ENCODE measurements at regions not wholly inside any gene's neighbourhood (a gene's known extent, or its start where the extent isn't known, plus 50 kb on each side); places are given as distances from the start of the nearest gene placed in this dataset.

DNA sequence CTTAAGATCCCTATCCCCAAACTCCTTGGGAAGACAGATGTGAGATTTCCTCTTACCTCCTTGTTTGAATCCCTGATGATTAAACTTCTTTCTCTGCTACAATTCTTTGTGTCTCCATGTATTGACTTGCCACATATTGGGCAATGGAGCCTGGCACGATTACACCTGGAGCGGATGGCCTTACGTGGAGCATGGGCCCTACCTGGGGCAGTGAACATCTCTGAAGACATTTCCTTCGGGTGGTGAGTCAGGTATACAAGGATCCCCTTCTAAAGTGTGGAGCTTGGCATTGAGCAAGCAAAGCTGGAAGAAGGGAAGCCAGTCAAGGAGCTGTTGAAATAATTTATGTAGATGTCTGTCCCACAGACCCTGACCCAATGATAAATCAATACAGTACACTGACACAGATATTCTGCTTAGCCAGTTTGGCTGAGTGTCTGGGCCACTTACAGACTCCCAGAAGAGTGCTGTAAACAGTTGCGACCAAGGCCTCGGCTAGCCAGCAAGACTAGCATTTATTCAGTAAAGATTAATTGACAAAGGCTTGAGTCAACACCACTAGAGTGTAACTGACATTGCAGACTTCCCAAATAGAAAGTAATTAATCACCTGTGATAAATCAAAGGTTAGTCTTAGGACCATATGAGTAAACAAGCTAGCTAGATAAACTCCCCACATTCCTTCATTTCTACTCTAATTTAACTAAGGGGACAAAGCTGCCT is 83.1 kb upstream of the KCNK1 start:
- no peaks in the 10 kb centered on the region for H3K9me3 Mint-ChIP-seq

DNA sequence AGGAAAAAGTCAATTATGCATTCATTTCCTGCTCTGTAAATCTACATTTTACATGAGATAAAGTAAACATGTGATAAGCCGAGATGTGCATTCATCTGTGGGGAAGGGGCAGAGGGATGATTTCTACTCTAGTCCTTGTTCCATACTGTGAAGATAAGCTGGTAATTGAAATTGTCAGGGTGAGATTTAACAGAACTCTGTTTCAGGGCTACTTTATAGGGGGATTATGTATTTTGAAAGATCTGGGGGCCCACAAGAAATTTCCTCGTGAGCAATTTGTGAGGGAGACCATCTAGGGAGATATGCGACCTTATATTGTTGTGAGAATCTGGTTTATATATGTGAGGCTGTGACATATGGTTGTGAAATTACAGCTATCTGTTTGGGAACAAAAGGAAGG is 73.1 kb upstream of the KCNK1 start:
- Mint-ChIP-seq H3K27ac (no peak overlapping the region), H3K27me3 (peaks cover 6% of the 10 kb centered on the region), H3K4me1 (ENCODE audit: unreplicated experiment) (no peaks in the 10 kb centered on the region), H3K9me3 (no peaks in the 10 kb centered on the region), H3K4me3 (no peak overlapping the region), H3K36me3 (no peaks in the 10 kb centered on the region)
- TF ChIP-seq, protein P1, sequence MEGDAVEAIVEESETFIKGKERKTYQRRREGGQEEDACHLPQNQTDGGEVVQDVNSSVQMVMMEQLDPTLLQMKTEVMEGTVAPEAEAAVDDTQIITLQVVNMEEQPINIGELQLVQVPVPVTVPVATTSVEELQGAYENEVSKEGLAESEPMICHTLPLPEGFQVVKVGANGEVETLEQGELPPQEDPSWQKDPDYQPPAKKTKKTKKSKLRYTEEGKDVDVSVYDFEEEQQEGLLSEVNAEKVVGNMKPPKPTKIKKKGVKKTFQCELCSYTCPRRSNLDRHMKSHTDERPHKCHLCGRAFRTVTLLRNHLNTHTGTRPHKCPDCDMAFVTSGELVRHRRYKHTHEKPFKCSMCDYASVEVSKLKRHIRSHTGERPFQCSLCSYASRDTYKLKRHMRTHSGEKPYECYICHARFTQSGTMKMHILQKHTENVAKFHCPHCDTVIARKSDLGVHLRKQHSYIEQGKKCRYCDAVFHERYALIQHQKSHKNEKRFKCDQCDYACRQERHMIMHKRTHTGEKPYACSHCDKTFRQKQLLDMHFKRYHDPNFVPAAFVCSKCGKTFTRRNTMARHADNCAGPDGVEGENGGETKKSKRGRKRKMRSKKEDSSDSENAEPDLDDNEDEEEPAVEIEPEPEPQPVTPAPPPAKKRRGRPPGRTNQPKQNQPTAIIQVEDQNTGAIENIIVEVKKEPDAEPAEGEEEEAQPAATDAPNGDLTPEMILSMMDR (conservative IDR thresholded peaks at IDR 0.05), result no peak
- no peak for DNase-seq (ENCODE audit: extremely low spot score, unreplicated experiment)

More for the DNA sequence above, 83.1 kb upstream of the KCNK1 start:
- no peaks in the 10 kb centered on the region for H3K36me3 Mint-ChIP-seq
- TF ChIP-seq, protein P1 (conservative IDR thresholded peaks at IDR 0.05), result no peak
- H3K27ac Mint-ChIP-seq, result no peak overlapping the region
- no peaks in the 10 kb centered on the region for H3K4me1 Mint-ChIP-seq (ENCODE audit: unreplicated experiment)
- no peak for DNase-seq (ENCODE audit: extremely low spot score, unreplicated experiment)
- H3K4me3 Mint-ChIP-seq, result no peak overlapping the region
- no peaks in the 10 kb centered on the region for H3K27me3 Mint-ChIP-seq

DNA sequence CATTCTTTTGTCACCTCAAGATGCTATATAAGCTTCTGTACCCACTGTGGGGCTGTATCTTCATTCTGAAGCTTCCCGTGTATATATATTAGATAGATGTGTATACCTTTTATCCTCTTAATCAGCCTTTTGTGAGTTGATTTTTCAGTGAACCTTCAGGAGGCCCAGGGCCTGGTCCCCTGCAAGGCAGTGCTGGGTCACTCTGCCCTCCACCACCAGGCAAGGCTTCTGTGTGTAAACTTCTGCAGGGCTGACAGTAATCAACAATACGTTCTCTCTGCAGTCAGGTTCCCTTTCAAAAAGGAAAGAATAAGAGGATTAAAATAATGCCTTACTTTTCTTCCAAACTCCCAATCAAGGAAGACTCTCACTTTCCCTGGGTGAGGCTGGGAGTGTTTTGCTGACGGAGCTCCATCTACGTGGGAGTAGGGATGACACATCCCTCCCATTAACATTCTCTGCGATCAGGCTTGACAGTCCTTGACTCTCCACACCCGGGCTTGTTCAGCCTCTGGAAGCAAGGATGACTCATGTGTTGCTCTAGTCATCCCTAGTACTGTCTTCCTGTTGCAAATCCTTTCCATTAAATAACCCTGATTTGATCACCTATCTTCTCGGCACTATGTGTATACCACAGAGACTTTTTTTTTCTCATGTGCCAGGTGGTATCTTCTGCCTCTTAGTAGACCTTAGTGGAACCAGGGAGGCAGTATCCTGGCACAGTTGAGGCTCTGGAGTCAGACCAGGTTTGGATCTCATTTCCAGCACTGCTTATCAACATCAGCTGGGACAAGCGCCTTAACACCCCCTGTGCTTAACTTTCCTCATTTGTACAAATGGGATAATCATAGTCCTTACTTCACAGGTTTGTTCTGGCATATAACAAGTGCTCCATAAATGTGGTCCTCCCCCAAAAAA is 70.3 kb upstream of the KCNK1 start:
- no peak for DNase-seq (ENCODE audit: extremely low spot score, unreplicated experiment)
- peaks cover 6% of the 10 kb centered on the region for H3K27me3 Mint-ChIP-seq
- peak overlapping the region; percentile 69 for H3K27ac Mint-ChIP-seq
- H3K4me1 Mint-ChIP-seq (ENCODE audit: unreplicated experiment), result no peaks in the 10 kb centered on the region
- TF ChIP-seq, protein P1 (conservative IDR thresholded peaks at IDR 0.05), result no peak
- H3K9me3 Mint-ChIP-seq, result no peaks in the 10 kb centered on the region
- no peaks in the 10 kb centered on the region for H3K36me3 Mint-ChIP-seq
- no peak overlapping the region for H3K4me3 Mint-ChIP-seq

DNA sequence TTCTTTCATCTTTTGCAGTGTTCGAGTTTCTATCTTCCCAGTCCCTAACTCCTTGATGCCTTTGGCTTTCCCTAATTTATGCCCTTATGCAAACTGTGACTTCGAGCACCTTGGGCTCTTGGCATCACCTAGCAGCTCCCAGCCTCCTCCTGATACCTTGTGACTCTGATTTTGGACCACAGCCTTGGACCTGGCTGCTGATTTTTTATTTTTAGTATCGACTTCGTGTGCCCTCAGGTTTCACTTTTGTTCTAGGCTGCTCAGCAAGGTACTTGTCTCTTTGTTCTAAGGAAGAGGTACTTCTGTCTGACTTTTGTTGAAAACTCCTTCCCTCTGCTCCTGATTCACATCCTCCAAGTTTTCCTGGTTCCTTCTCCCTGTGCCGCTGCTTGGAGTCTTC is 69.6 kb upstream of the KCNK1 start:
- H3K4me3 Mint-ChIP-seq, result no peak overlapping the region
- H3K27me3 Mint-ChIP-seq, result peaks cover 6% of the 10 kb centered on the region
- no peaks in the 10 kb centered on the region for H3K4me1 Mint-ChIP-seq (ENCODE audit: unreplicated experiment)
- H3K27ac Mint-ChIP-seq, result no peak overlapping the region
- no peaks in the 10 kb centered on the region for H3K36me3 Mint-ChIP-seq
- TF ChIP-seq, protein P1 (conservative IDR thresholded peaks at IDR 0.05), result no peak
- no peaks in the 10 kb centered on the region for H3K9me3 Mint-ChIP-seq
- DNase-seq (ENCODE audit: extremely low spot score, unreplicated experiment), result no peak

DNA sequence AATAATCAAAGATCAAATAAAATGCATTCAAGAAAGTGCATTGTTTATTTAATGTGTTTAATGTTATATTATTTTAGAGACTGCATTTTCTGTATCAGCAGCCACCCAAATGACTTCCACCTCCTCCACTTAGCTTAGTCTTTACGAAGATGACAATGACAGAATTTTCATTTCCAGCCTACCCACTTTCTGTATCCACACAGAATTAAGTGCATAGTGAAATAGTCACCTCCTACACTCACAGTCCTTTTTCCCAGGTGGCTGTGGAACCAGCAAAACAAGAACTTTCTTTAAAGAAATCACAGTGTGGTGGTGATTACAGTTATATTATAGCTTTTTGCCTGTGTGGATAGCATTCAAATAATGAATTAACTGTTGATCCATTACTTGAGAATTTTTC is 66.2 kb upstream of the KCNK1 start:
- TF ChIP-seq, protein P1 (conservative IDR thresholded peaks at IDR 0.05), result no peak
- no peaks in the 10 kb centered on the region for H3K9me3 Mint-ChIP-seq
- no peaks in the 10 kb centered on the region for H3K36me3 Mint-ChIP-seq
- H3K4me3 Mint-ChIP-seq, result no peak overlapping the region
- H3K4me1 Mint-ChIP-seq (ENCODE audit: unreplicated experiment), result no peaks in the 10 kb centered on the region
- H3K27ac Mint-ChIP-seq, result no peak overlapping the region
- peaks cover 3% of the 10 kb centered on the region for H3K27me3 Mint-ChIP-seq
- no peak for DNase-seq (ENCODE audit: extremely low spot score, unreplicated experiment)
